CD4-positive, alpha-beta T cell treated with Interleukin-21 for 1 hour (primary cell): ENCODE measurements at regions not wholly inside any gene's neighbourhood (a gene's known extent, or its start where the extent isn't known, plus 50 kb on each side); places are given as distances from the start of the nearest gene placed in this dataset.

Source experiments
- DNase-seq: peaks from one replicate; pipeline ENCODE4 v3.0.0-alpha.2; 2020

DNA sequence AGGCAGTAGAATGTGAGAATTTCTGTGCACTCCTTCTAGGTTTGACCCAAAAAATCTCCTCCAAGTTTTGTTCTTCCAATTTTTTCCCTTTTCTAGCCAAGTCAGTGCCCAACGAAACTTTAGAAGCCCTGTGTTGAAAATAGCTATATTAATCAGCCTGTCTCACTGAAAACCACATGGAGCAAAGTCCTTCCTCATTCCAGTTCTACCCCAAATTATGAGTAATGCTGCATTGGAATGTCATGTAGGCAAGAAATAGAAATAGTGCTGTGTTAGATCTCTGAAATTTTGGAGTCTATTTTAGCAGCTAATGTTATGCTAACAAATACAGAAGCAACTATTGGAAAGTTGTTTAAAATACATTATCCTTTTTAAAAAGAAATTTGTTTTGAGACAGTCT lies 725.5 kb downstream of the TBC1D32 start:
- DNase-seq = no peak

DNA sequence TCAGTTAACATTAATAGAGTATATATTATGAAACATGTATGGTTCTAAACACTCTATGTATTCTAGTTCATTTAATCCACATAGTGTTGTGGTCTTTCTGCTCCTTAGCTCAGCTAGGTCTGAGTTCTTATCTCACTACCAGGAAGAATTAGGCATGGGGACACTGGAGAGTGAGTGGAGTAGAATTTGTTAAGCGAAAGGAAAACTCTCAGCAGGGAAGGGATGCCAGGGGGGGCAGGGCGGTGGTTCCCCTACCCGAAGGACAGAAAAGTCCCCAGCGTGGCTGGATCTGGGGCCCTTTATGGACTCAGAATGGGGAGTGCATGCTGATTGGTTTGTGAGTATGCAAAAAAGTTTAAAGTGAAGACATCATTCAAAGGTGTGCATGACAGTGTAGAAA lies 727.5 kb downstream of the TBC1D32 start:
- no peak for DNase-seq

GRCh38 chr6:120604510-120604909 lies 729.8 kb downstream of the TBC1D32 start:
- no peak for DNase-seq

GRCh38 chr6:120590611-120591010 lies 743.7 kb downstream of the TBC1D32 start:
- no peak for DNase-seq

DNA sequence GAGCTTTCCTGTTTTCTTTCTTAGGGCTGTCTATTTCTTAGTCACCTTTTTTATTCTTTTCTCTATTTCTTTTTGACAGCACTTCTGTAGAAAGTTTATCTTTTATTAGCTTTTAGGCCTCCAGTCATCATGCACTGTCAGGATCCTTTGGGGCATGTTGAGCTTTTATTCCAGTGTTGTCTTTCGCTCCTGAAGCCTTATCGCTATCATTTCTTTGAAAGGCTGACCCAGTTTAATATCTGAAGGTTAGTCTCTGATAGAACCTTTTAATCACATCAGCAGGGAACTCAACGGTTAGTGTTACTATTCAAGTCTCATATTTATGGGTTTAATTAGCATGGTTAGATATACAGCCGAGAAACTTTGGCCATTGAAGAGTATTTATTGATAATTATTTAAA lies 745.9 kb downstream of the TBC1D32 start:
- DNase-seq = no peak

- no peak for DNase-seq
These were observed 746.9 kb downstream of the TBC1D32 start for GRCh38 chr6:120587381-120587780.

DNA sequence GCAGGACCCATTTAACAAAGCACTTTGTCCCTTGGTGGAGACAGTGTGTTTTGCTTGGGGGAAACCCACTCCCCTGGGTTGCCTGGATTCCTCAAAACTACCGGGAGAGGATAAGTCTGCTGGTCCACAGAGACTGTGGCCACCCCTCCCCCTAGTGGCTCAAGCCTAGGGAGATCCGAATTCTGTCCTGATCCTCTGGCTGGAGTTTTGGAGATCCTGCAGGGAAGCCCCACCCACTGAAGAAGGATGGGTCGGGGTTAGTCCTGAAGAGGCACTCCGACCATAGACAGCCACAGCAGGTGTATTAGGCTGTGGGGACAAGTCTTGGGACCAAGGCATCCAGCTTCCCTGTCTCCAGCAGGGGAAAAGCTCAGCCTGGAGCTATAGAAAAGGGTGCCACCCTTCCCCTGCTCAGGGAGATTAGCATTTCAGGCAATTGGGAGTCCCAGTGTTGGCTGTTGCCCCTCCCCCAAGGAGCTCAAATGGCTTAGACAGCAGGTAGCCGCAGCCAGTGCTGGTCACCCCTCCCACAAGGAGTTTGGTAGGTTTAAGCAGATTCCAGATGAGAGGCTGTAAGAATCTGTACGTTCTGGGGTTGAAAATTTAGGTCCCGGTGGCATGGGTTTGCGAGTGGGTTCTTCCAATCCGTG lies 750.0 kb downstream of the TBC1D32 start:
- no peak for DNase-seq

DNA sequence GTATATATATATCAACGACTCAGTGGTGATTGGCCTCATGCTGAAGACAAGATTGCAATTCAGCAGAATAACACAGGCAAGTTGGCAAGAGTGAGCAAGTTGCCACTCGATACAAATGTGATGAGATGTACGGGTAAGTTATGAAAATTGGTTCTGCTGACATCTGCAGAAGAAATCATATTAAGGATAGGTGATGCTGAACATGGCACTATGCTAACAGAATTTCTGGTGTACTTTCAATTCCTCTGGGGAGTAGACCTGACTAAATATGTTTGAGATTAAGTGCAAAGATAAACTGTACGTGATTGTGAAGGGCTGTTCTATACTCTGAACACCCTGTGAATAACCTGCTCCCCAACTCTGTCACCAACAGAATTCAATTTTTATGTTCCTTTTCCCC lies 758.2 kb downstream of the TBC1D32 start:
- DNase-seq = no peak

DNA sequence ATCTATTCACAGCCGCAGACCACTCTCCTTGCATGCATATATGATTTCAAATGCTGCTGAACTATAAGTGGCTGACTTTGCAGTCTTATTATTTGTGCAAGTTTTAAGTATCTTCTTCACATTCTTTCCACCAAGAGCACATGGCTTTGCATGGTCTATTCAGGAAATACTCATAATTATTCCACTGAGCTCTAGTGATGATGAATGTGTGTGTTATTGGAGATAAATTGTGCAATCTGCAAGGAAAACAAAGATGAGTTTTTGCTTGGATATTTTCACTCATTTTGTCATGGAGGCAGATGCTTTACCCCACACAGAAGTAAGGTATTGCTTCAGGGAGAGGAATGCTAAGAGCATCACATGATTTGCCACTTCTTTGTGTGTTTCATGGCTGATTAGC lies 764.6 kb downstream of the TBC1D32 start:
- no peak for DNase-seq

GRCh38 chr6:120564779-120565178 lies 769.5 kb downstream of the TBC1D32 start:
- no peak for DNase-seq

DNA sequence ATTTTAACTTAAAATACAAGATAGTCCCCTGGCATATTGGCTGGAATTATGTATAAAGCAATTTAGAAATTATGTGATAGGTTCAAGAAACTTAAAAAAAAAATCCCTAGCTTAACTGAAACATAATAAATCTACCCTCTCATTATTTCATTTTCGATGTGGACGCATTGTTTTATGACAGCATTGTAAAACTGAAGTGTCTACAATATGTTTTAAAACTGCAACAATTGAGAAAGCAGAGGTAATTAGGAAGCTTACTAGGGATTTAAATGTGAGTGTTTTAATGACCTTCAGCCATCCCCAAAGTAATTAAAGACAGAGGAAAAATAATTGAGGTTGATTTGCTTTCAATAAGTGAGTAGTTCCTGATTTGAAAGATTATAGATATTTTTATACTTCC lies 776.0 kb downstream of the TBC1D32 start:
- no peak for DNase-seq

- DNase-seq = no peak
These were observed 776.7 kb downstream of the TBC1D32 start for GRCh38 chr6:120557554-120557953.

GRCh38 chr6:120556491-120556890 lies 777.8 kb downstream of the TBC1D32 start:
- no peak for DNase-seq

- no peak for DNase-seq
These were observed 780.9 kb downstream of the TBC1D32 start for GRCh38 chr6:120553353-120553752.

DNA sequence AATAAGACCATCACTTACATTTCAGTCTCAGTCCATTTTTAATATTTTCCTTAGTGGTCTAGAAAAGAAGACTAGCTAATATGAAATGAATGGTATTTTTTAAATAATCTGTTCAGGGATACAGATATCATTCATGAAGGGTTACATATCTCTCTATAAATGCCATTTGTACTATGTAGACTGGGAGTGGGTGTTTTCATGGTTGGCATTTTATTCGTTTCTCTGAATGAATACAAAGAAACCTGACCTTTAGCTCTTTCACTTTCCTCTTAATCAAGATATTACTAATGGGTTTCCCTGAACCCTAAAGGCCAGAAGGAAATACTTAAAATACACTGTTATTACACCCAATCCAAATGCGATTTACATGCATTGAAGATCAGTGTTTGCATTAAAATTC lies 788.9 kb downstream of the TBC1D32 start:
- DNase-seq = no peak

DNA sequence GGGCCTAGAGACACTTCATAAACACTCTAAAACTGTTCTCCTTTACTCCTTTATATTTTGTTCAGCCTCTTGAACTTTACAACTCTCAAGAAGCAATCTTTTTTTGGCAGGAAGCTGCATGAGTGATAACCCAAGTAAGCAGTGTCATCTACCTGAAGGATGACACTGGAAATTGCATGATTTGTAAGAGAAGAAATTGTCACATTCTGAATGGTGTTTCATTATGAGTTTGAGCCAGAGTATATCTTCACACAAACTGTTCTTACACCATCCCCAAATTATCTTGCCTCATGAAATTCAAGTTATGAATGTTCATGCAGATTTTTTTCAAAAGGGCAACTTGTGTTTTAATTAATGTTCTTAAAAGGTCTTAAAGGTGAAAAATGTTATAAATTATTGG lies 799.3 kb downstream of the TBC1D32 start:
- no peak for DNase-seq

DNA sequence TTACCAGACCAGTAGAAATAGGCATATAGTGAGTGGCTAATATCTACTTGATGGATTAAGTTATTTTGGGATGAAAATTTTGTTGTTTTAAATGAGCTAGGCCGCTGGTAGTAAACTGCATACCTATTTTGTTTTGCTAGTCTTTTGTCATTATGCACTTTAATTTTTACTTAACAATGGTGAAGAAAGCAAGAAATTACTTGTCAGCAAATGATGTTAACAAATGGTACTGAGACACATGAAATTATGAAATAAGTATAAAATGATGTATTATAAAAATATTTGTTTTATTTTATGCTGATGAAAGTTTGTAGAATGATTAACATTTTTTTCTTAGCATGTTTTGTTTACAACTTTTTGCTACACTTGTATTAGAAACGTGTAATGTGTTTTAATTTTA lies 807.7 kb downstream of the TBC1D32 start:
- DNase-seq = no peak

DNA sequence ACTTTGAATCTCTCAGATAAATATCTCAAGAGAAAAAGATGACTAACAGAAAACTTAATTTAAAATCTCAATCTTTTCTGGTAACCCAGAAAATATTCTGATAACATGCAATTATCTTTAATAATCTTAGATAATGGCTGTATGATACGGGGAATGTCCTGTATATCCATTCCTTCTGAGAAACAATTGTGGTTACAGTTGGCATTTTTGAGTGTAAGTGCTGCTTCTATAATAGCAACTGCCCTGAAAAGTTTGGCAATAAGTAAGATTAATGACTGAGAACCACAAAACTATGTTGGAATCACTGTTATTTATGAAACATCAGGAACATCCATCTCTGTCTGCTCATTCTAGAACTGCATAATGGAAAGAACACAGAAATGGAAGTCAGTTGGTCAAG lies 819.7 kb downstream of the TBC1D32 start:
- DNase-seq = no peak

DNA sequence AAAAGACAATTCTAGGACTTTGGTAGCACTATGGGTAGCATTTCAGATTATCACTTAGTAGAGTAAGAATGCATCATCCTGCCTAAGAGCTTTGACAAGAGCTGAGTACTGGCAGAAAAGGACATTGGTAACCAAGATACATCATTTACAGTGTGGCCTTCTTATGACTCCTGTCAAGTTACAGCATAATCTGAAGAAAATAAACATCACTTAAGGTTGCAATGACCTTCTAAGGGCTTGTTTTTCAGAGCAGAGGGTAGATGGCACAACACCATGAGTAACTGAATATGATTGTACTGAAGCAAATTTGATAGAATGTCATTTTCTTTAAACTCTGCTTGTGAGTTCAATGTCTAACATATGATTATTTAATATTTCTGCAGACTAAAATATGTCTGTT lies 822.6 kb downstream of the TBC1D32 start:
- DNase-seq = no peak

- no peak for DNase-seq
These were observed 835.6 kb downstream of the TBC1D32 start for GRCh38 chr6:120498711-120499110.

GRCh38 chr6:120496661-120497060 lies 837.6 kb downstream of the TBC1D32 start:
- DNase-seq = no peak

DNA sequence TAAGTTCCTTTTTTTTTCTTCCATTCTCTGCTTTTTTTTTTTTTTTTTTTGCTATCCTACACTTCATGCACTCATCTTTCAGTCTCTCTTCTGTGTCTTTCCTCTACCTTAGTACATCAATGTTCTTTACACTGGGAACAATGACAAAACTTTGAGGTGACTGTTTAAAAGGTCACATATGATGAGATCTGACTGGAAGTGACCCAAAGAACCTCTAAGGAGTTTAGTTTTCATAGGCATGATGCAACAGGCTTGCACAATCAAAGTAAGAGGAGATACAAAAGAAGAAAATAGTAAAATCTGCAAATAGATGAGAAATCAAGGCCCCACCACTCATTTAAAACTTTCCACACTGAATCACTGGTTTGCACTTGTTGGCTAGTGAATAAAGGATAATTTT lies 840.8 kb downstream of the TBC1D32 start:
- no peak for DNase-seq

DNA sequence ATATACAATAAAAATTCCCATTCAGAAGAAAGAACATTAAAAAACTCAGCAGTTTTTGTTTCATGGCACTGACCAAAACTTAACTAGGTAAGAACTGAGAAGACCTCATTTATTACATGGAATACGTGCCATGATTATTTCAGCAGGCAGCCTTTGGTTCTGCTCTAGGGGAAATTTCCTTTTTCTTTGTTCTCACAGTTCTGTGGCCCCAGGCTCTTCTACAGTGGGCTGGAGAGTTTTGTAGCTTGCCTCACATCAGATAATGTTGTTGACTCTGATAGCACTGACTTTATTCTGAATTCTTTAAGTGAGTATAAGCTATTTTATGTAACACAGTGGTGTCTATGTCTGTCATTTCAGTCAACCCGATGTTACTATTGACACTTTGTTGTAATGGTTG lies 844.3 kb downstream of the TBC1D32 start:
- DNase-seq = no peak

- DNase-seq = no peak
These were observed 850.1 kb downstream of the TBC1D32 start for GRCh38 chr6:120484146-120484545.

- no peak for DNase-seq
These were observed 855.6 kb downstream of the TBC1D32 start for GRCh38 chr6:120478650-120479049.

DNA sequence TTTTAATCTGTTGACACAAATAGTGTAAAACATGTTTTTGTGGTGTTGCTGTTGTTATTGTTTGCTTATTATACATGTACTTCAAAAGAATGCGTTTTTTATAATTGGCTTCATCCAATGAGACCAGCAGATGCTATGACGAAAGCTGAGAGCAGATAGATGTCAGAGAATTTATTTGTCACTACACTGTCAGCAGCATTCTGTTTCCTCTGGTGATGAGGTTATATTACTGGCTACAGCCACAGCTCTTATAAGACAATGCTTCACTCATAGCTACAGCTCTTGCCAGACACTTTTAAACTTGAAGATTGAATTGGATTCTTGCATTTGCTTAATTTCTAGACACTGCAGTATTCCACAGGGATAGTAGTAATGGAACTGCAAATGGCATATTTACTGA lies 860.5 kb downstream of the TBC1D32 start:
- no peak for DNase-seq
